Suprapubic skin (tissue), 4 donors: ENCODE measurements at regions not wholly inside any gene's neighbourhood (a gene's known extent, or its start where the extent isn't known, plus 50 kb on each side); places are given as distances from the start of the nearest gene placed in this dataset.

ENCODE experiments used
- DNase-seq, 2 donors: peaks; one replicate each; pipeline ENCODE4 v3.0.0-alpha.2; 2019; ENCODE audit warnings: low spot score in 2 of 2
- H3K27ac ChIP-seq: fragments of 200-600 bp; sonication (generic); one replicate; pipeline ENCODE4 v1.5.1; 2019
- H3K27me3 ChIP-seq: fragments of 200-600 bp; sonication (generic); one replicate; pipeline ENCODE4 v1.5.1; 2019
- H3K36me3 ChIP-seq: fragments of 200-600 bp; sonication (generic); one replicate; pipeline ENCODE4 v1.5.1; 2019
- H3K4me1 ChIP-seq: fragments of 200-600 bp; sonication (generic); one replicate; pipeline ENCODE4 v1.5.1; 2019
- H3K4me3 ChIP-seq: fragments of 200-600 bp; sonication (generic); one replicate; pipeline ENCODE4 v1.5.1; 2019; ENCODE audit warnings: mild to moderate bottlenecking
- H3K9me3 ChIP-seq: fragments of 200-600 bp; sonication (generic); one replicate; pipeline ENCODE4 v1.5.1; 2019
- CTCF ChIP-seq, 2 donors: fragments of 200-600 bp in 1 of 2; fragments of 450-650 bp in 1 of 2; sonication (generic) in 1 of 2; IDR thresholded peaks; one replicate each; pipeline ENCODE4 v1.5.1; 2016 to 2019; ENCODE audit warnings: antibody characterized with exemption in 2 of 2, mild to moderate bottlenecking in 1 of 2, moderate library complexity in 1 of 2
- EP300 ChIP-seq: sonication (generic); formaldehyde crosslinking; IDR thresholded peaks from one replicate; pipeline ENCODE4 v1.6.1; 2017; ENCODE audit warnings: antibody characterized with exemption
- POLR2A ChIP-seq, 2 donors: fragments of 450-650 bp; IDR thresholded peaks; one replicate each; pipeline ENCODE4 v1.6.1; 2017; ENCODE audit warnings: antibody characterized with exemption in 2 of 2, mild to moderate bottlenecking in 2 of 2, moderate library complexity in 2 of 2
- POLR2AphosphoS5 ChIP-seq, 3 donors: sonication (generic); formaldehyde crosslinking; IDR thresholded peaks; one replicate each; pipeline ENCODE4 v1.6.1; 2017; ENCODE audit warnings: antibody characterized with exemption in 3 of 3
- WGBS: methylation state at CpG from one replicate; pipeline ENCODE4 v1.1.5; 2018; 5-methylcytosine and 5-hydroxymethylcytosine counted together

DNA sequence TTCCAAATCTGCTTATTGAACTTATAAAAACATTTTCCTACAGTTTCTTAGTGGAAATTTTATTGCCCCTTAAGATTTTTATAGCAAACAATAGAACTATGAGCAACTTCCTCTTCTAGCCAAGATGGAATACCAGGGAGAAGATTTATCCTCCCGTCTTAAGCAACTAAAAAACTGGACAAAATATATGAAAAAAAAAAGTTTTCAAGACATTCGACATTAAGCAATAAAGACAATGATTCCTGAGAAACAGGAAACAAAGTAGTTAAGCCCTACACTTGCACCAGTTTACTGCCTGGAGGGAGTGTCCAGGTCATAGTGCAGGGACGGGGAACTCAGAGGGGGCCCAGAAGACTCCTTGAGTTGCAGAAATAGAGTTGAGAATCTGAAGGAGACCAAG, 516.1 kb upstream of the DIPK2B start:
- DNase-seq: no peak

GRCh38 chrX:45715748-45716147, 515.1 kb upstream of the DIPK2B start:
- peaks cover 3% of the 10 kb centered on the region for H3K4me1 ChIP-seq
- no peak for TF ChIP-seq POLR2AphosphoS5 (IDR thresholded peaks at IDR 0.05)
- no peak for TF ChIP-seq CTCF (IDR thresholded peaks at IDR 0.05)
- no peak for TF ChIP-seq EP300
- no peak for TF ChIP-seq POLR2A (IDR thresholded peaks at IDR 0.05)
- H3K4me3 ChIP-seq: no peak overlapping the region
- no peaks in the 10 kb centered on the region for H3K36me3 ChIP-seq
- no peak for DNase-seq
- WGBS: 91% methylated on average over 1 of the region's 1 CpG
- no peak overlapping the region for H3K27ac ChIP-seq
- no peaks in the 10 kb centered on the region for H3K27me3 ChIP-seq
- H3K9me3 ChIP-seq: no peaks in the 10 kb centered on the region

More for the DNA sequence above, 516.1 kb upstream of the DIPK2B start:
- TF ChIP-seq CTCF (IDR thresholded peaks at IDR 0.05) (no peak), POLR2A (IDR thresholded peaks at IDR 0.05) (no peak)
- H3K27me3 ChIP-seq: no peaks in the 10 kb centered on the region
- no peaks in the 10 kb centered on the region for H3K9me3 ChIP-seq
- no peak overlapping the region for H3K27ac ChIP-seq
- no peaks in the 10 kb centered on the region for H3K36me3 ChIP-seq
- H3K4me1 ChIP-seq: peaks cover 3% of the 10 kb centered on the region
- WGBS: 55% methylated on average over 3 of the region's 3 CpGs
- H3K4me3 ChIP-seq: no peak overlapping the region

- Histone ChIP-seq H3K4me1 (peaks cover 3% of the 10 kb centered on the region), H3K36me3 (no peaks in the 10 kb centered on the region), H3K9me3 (no peaks in the 10 kb centered on the region), H3K27ac (no peak overlapping the region), H3K27me3 (no peaks in the 10 kb centered on the region), H3K4me3 (no peak overlapping the region)
- DNase-seq: no peak
- TF ChIP-seq POLR2AphosphoS5 (IDR thresholded peaks at IDR 0.05) (no peak), EP300 (no peak)
- WGBS: 49% methylated on average over 3 of the region's 3 CpGs
Measured at GRCh38 chrX:45714866-45715265, 514.2 kb upstream of the DIPK2B start.

DNA sequence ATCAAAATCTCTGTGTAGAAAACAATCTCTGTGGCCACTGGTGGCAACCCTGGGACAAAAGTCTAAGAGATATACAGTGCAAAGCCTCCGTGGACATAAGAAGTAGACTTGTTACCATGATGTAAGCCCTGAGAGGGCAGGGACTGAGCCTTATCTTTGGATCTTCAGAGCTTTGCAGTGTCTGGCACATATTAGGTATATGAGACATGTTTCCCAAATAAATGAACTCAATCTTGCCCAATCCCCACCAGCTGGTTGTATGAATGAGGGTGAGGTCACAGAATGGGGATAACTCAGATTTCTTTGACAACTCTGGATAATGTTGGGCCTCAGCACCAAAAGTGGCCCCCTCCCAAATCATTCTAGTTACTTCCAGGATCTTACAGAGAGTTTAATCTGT, 511.4 kb upstream of the DIPK2B start:
- no peak overlapping the region for H3K27ac ChIP-seq
- H3K27me3 ChIP-seq: no peaks in the 10 kb centered on the region
- WGBS: 33% methylated on average over 1 of the region's 1 CpG
- no peaks in the 10 kb centered on the region for H3K9me3 ChIP-seq
- TF ChIP-seq EP300 (no peak), POLR2AphosphoS5 (IDR thresholded peaks at IDR 0.05) (no peak), CTCF (IDR thresholded peaks at IDR 0.05) (no peak), POLR2A (IDR thresholded peaks at IDR 0.05) (no peak)
- no peaks in the 10 kb centered on the region for H3K36me3 ChIP-seq
- H3K4me3 ChIP-seq: no peak overlapping the region
- no peak for DNase-seq
- H3K4me1 ChIP-seq: peaks cover 3% of the 10 kb centered on the region

DNA sequence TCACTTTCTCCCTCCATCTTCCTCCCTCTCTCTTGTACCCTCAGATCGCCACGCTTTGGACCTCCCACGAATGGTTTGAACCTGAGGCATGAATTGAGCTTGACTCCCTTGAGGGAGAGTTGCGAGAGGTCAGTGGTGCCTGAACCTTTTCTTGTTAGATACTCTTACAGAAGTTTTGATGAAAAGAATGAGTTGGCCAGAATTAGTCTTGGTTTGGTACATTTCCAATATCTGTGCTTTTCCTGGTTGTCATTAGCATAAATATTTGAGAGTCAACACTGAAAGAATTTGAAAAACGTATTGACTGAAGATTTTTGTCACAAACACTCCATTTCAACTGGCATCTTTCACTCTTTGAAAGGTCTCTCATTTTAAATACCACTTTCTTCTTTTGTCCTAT, 510.6 kb upstream of the DIPK2B start:
- WGBS: 60% methylated on average over 5 of the region's 5 CpGs
- DNase-seq: no peak
- no peaks in the 10 kb centered on the region for H3K27me3 ChIP-seq
- H3K27ac ChIP-seq: no peak overlapping the region
- peaks cover 3% of the 10 kb centered on the region for H3K4me1 ChIP-seq
- H3K9me3 ChIP-seq: no peaks in the 10 kb centered on the region
- no peak overlapping the region for H3K4me3 ChIP-seq
- H3K36me3 ChIP-seq: no peaks in the 10 kb centered on the region
- no peak for TF ChIP-seq POLR2AphosphoS5 (IDR thresholded peaks at IDR 0.05)
- TF ChIP-seq POLR2A (IDR thresholded peaks at IDR 0.05): no peak
- TF ChIP-seq CTCF (IDR thresholded peaks at IDR 0.05): no peak
- TF ChIP-seq EP300: no peak

- Histone ChIP-seq H3K27ac (no peak overlapping the region), H3K27me3 (no peaks in the 10 kb centered on the region), H3K4me1 (peaks cover 2% of the 10 kb centered on the region), H3K36me3 (no peaks in the 10 kb centered on the region), H3K9me3 (no peaks in the 10 kb centered on the region), H3K4me3 (no peak overlapping the region)
- WGBS: 37% methylated on average over 2 of the region's 2 CpGs
- TF ChIP-seq POLR2A (IDR thresholded peaks at IDR 0.05) (no peak), EP300 (no peak), CTCF (IDR thresholded peaks at IDR 0.05) (no peak), POLR2AphosphoS5 (IDR thresholded peaks at IDR 0.05) (no peak)
- DNase-seq: no peak
Measured at GRCh38 chrX:45710081-45710801, 509.6 kb upstream of the DIPK2B start.
